ENCODE measurements at regions not wholly inside any gene's neighbourhood (a gene's known extent, or its start where the extent isn't known, plus 50 kb on each side); places are given as distances from the start of the nearest gene placed in this dataset.

- TF ChIP-seq CTCF (IDR thresholded peaks at IDR 0.05; ENCODE audit: borderline replicate concordance, extremely low read depth, low read length, poor library complexity, severe bottlenecking) (no peak), EZH2 (IDR thresholded peaks at IDR 0.05; ENCODE audit: borderline replicate concordance, low read depth, low read length, severe bottlenecking) (no peak)
Measured at GRCh38 chr2:59947209-59947608, 606.2 kb downstream of the BCL11A start.
